Fibroblast of gingiva (primary cell): ENCODE measurements at regions not wholly inside any gene's neighbourhood (a gene's known extent, or its start where the extent isn't known, plus 50 kb on each side); places are given as distances from the start of the nearest gene placed in this dataset.

Source experiments
- DNase-seq: peaks from one replicate; pipeline ENCODE4 v3.0.0-alpha.2; 2011; ENCODE audit warnings: low read depth

GRCh38 chr6:79776076-79776475 lies 144.9 kb downstream of the SH3BGRL2 start:
- DNase-seq = peak; percentile 41

- no peak for DNase-seq
These were observed 144.1 kb downstream of the SH3BGRL2 start for GRCh38 chr6:79775222-79775621.

DNA sequence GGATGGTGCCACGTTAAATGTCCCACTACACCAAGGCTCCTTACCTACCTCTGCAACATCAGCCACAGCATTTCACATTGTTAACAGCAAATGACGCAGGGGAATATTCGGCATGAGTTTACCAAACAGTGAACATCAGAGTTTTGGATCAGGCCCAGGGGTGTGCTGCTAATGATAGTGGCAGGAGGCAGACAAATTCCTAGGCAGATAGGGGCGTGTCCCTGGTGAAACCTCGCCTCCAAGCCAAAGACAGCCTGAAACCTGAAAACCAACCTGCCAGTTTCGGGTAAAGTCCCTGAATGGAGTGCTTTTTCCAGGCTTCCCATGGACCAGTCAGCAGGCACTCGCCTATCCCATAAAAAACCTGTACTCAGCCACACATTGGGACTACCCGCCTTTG lies 133.6 kb downstream of the SH3BGRL2 start:
- peak; percentile 8 for DNase-seq

- DNase-seq = no peak
These were observed 132.2 kb downstream of the SH3BGRL2 start for GRCh38 chr6:79763301-79763700.

GRCh38 chr6:79762370-79762769 lies 131.2 kb downstream of the SH3BGRL2 start:
- DNase-seq = no peak

GRCh38 chr6:79756496-79756895 lies 125.4 kb downstream of the SH3BGRL2 start:
- peak; percentile 78 for DNase-seq

- DNase-seq = no peak
These were observed 124.8 kb downstream of the SH3BGRL2 start for GRCh38 chr6:79755967-79756366.
